Neuronal stem cell (in vitro differentiated cells): ENCODE measurements at regions not wholly inside any gene's neighbourhood (a gene's known extent, or its start where the extent isn't known, plus 50 kb on each side); places are given as distances from the start of the nearest gene placed in this dataset.
A peak's percentile ranks its signal among the peaks of the same experiment; 100 is the strongest.

Experiments
- DNase-seq: peaks from one replicate; pipeline ENCODE4 v3.0.0-alpha.2; 2013; ENCODE audit warnings: low spot score
- H2AFZ ChIP-seq: one replicate; pipeline ENCODE4 v1.6.1; 2013; ENCODE audit warnings: mild to moderate bottlenecking, low read length, inconsistent platforms
- H2AK5ac ChIP-seq: 2 replicates; pipeline ENCODE4 v1.6.1; 2013; ENCODE audit warnings: low read depth, mild to moderate bottlenecking, inconsistent platforms, low read length, moderate library complexity, mixed read lengths
- H2BK120ac ChIP-seq: 2 replicates; pipeline ENCODE4 v1.6.1; 2013; ENCODE audit warnings: low read depth, mild to moderate bottlenecking, inconsistent platforms, low read length, moderate library complexity, mixed read lengths
- H2BK12ac ChIP-seq: one replicate; pipeline ENCODE4 v1.6.1; 2013; ENCODE audit warnings: low read length, inconsistent platforms
- H2BK15ac ChIP-seq: 2 replicates; pipeline ENCODE4 v1.6.1; 2013; ENCODE audit warnings: mild to moderate bottlenecking, low read length, inconsistent platforms, mixed read lengths
- H2BK5ac ChIP-seq: one replicate; pipeline ENCODE4 v1.6.1; 2013; ENCODE audit warnings: inconsistent platforms, mild to moderate bottlenecking, low read length, moderate library complexity
- H3K14ac ChIP-seq: one replicate; pipeline ENCODE4 v1.6.1; 2013; ENCODE audit warnings: low read length, inconsistent platforms
- H3K18ac ChIP-seq: 2 replicates; pipeline ENCODE4 v1.6.1; 2013; ENCODE audit warnings: low read length, inconsistent platforms
- H3K23ac ChIP-seq: 2 replicates; pipeline ENCODE4 v1.6.1; 2013; ENCODE audit warnings: low read depth, mild to moderate bottlenecking, mixed read lengths, low read length, inconsistent platforms; ENCODE audit not compliant: poor library complexity
- H3K27ac ChIP-seq: replicated peaks from 3 replicates; pipeline ENCODE4 v1.5.1; 2013; ENCODE audit warnings: low read length, inconsistent platforms
- H3K27me3 ChIP-seq, 3 experiments: 2 replicates each; pipeline ENCODE4 v1.6.1; 2013; ENCODE audit warnings: low read length in 3 of 3, mild to moderate bottlenecking in 2 of 3, inconsistent platforms in 1 of 3, low read depth in 1 of 3, mixed read lengths in 1 of 3, moderate library complexity in 1 of 3; ENCODE audit not compliant: control insufficient read depth in 3 of 3, insufficient read depth in 3 of 3
- H3K36me3 ChIP-seq, 2 donors: replicated peaks in 1 of 2; 2 replicates each; pipeline ENCODE4 v1.6.1; 2013; ENCODE audit warnings: low read length in 2 of 2; ENCODE audit not compliant: control insufficient read depth in 2 of 2, insufficient read depth in 2 of 2
- H3K4ac ChIP-seq: 2 replicates; pipeline ENCODE4 v1.6.1; 2013; ENCODE audit warnings: inconsistent platforms, mild to moderate bottlenecking, low read length, moderate library complexity
- H3K4me1 ChIP-seq, 2 donors: 1 replicate in 1 of 2; 2 replicates in 1 of 2; pipeline ENCODE4 v1.6.1; 2013; ENCODE audit warnings: low read length in 2 of 2, low read depth in 1 of 2; ENCODE audit not compliant: control insufficient read depth in 2 of 2, insufficient read depth in 1 of 2
- H3K4me2 ChIP-seq: one replicate; pipeline ENCODE4 v1.6.1; 2013; ENCODE audit warnings: mild to moderate bottlenecking, low read length, inconsistent platforms; ENCODE audit not compliant: insufficient read depth, poor library complexity, severe bottlenecking
- H3K4me3 ChIP-seq, 2 donors: 2 replicates each; pipeline ENCODE4 v1.5.1; 2013; ENCODE audit warnings: low read length in 2 of 2, mild to moderate bottlenecking in 2 of 2, inconsistent platforms in 1 of 2, moderate library complexity in 1 of 2
- H3K79me1 ChIP-seq: one replicate; pipeline ENCODE4 v1.6.1; 2013; ENCODE audit warnings: low read depth, mild to moderate bottlenecking, inconsistent platforms, low read length, moderate library complexity
- H3K9ac ChIP-seq: one replicate; pipeline ENCODE4 v1.6.1; 2013; ENCODE audit warnings: mild to moderate bottlenecking, low read depth, low read length, inconsistent platforms; ENCODE audit not compliant: poor library complexity
- H3K9me3 ChIP-seq, 2 donors: replicated peaks in 1 of 2; 2 replicates each; pipeline versions ENCODE3 to v1.6.1; 2013; ENCODE audit warnings: low read length in 2 of 2, mild to moderate bottlenecking in 2 of 2, inconsistent platforms in 1 of 2, low read depth in 1 of 2, mixed read lengths in 1 of 2, moderate library complexity in 1 of 2; ENCODE audit not compliant: control insufficient read depth in 2 of 2, insufficient read depth in 1 of 2
- H4K8ac ChIP-seq: one replicate; pipeline ENCODE4 v1.6.1; 2013; ENCODE audit warnings: low read depth, mild to moderate bottlenecking, inconsistent platforms, low read length, moderate library complexity
- H4K91ac ChIP-seq: one replicate; pipeline ENCODE4 v1.6.1; 2013; ENCODE audit warnings: low read length, low read depth, mild to moderate bottlenecking, inconsistent platforms; ENCODE audit not compliant: poor library complexity
- WGBS, 2 donors: extraction: QIAGEN DNeasy Blood & Tissue Kit; methylation state at CpG; one replicate each; pipeline ENCODE4 v1.1.7; 2013; ENCODE audit warnings: missing lambda C conversion rate in 2 of 2, mixed read lengths in 1 of 2; ENCODE audit not compliant: insufficient read length in 2 of 2, insufficient replicate concordance in 1 of 2; ENCODE audit errors: extremely low coverage in 2 of 2; 5-methylcytosine and 5-hydroxymethylcytosine counted together

DNA sequence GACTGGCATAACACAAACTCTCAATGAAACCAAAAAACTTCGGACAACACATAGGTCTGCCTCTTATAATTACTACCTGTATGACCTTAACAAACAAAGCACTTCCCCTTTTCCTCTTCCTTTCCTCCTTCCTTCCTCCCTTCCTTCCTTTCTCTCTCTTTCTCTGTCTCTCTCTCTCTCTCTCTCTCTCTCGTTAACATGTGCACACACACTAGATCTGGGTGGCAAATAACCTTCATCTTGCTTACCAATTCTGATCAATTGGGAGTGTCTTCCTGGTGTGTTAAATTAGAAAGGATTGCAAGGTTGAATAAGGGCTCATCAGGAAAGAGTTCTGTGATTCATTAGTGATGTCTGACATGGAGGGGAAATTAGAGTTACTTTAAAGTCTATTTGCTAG, 307.8 kb upstream of the PRKD1 start:
- Histone ChIP-seq H2BK5ac (no peak overlapping the region), H3K9me3 (no peaks in the 10 kb centered on the region), H3K36me3 (no peaks in the 10 kb centered on the region), H2BK120ac (no peak overlapping the region), H3K79me1 (no peaks in the 10 kb centered on the region), H3K4ac (no peak overlapping the region), H4K8ac (no peak overlapping the region), H3K4me1 (peaks cover 0 to 4% of the 10 kb centered on the region in 2 donors), H3K9ac (no peak overlapping the region), H3K27ac (no peak overlapping the region), H3K4me2 (no peak overlapping the region), H3K23ac (no peak overlapping the region), H2BK12ac (no peak overlapping the region), H2BK15ac (no peak overlapping the region), H3K14ac (no peak overlapping the region), H2AFZ (no peak overlapping the region), H4K91ac (no peak overlapping the region), H3K4me3 (no peak overlapping the region), H3K27me3 (no peaks in the 10 kb centered on the region), H2AK5ac (no peak overlapping the region), H3K18ac (no peak overlapping the region)
- DNase-seq: no peak
- no CpG with 5 or more reads among the region's 2 CpGs for WGBS, 2 donors

GRCh38 chr14:30238936-30239335, 311.3 kb upstream of the PRKD1 start:
- Histone ChIP-seq H3K23ac (no peak overlapping the region), H3K79me1 (no peaks in the 10 kb centered on the region), H3K18ac (peak overlapping the region; percentile 37), H2BK15ac (no peak overlapping the region), H2BK5ac (no peak overlapping the region), H3K4me3 (no peak overlapping the region), H2BK120ac (no peak overlapping the region), H4K8ac (no peak overlapping the region), H3K4me1 (peaks cover 4 to 7% of the 10 kb centered on the region in 2 donors), H3K27me3 (no peaks in the 10 kb centered on the region), H3K36me3 (no peaks in the 10 kb centered on the region), H3K9ac (no peak overlapping the region), H3K4ac (no peak overlapping the region), H2AK5ac (no peak overlapping the region), H4K91ac (no peak overlapping the region), H2BK12ac (no peak overlapping the region), H3K27ac (no peak overlapping the region), H3K4me2 (no peak overlapping the region), H2AFZ (no peak overlapping the region), H3K14ac (no peak overlapping the region), H3K9me3 (no peaks in the 10 kb centered on the region)
- no peak for DNase-seq
- no CpG with 5 or more reads among the region's 4 CpGs for WGBS, 2 donors

DNA sequence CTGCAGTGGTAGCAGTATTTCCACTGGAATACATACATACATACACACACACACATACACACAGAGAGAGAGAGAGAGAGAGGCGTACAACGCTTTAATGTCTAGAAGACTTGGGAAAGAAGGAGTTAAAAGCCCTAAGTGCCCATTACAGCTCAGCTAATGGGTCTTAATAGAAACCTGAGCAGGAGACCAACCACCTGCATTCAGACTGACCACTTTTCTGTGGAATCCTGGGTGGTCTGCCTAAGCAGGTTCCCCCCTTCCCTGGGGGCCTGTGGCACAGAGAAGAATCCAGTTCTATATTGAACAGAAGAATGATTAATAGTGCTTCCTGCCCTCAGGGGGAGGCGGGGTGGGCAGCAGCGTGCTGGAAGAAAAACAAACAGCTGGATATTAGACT, 312.4 kb upstream of the PRKD1 start:
- no peak overlapping the region for H3K4me3 ChIP-seq
- no peak overlapping the region for H4K91ac ChIP-seq
- peak; percentile 4 for DNase-seq
- H3K4me2 ChIP-seq: no peak overlapping the region
- H2BK12ac ChIP-seq: no peak overlapping the region
- H2BK120ac ChIP-seq: no peak overlapping the region
- H2BK15ac ChIP-seq: no peak overlapping the region
- no peaks in the 10 kb centered on the region for H3K79me1 ChIP-seq
- no peak overlapping the region for H2AFZ ChIP-seq
- no peak overlapping the region for H2AK5ac ChIP-seq
- H3K4ac ChIP-seq: no peak overlapping the region
- no peak overlapping the region for H3K27ac ChIP-seq
- no peak overlapping the region for H4K8ac ChIP-seq
- H3K9ac ChIP-seq: no peak overlapping the region
- no peak overlapping the region for H3K18ac ChIP-seq
- no peak overlapping the region for H3K14ac ChIP-seq
- no CpG with 5 or more reads among the region's 4 CpGs for WGBS, 2 donors
- peaks cover 4 to 7% of the 10 kb centered on the region in 2 donors for H3K4me1 ChIP-seq
- no peaks in the 10 kb centered on the region for H3K9me3 ChIP-seq
- no peak overlapping the region for H2BK5ac ChIP-seq
- H3K23ac ChIP-seq: no peak overlapping the region
- no peaks in the 10 kb centered on the region for H3K27me3 ChIP-seq
- H3K36me3 ChIP-seq: no peaks in the 10 kb centered on the region

DNA sequence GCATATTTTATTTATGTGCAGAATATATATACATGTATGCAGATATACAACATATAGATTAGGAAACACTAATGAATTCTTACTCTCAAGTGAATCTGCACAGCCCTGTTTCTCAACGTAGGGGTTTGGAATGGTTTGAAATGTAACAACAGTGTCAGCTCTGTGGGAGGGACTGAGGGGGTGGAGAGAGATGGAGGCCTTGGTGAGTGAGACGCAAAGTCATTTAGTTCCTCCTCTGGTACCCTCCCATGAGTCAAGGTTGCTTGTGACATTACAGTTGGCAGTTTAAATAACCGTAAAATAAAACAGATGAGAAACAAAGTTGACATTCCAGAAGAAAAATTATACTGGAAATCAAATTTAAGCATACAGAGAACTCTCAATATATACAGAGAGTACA, 313.0 kb upstream of the PRKD1 start:
- no peak overlapping the region for H4K8ac ChIP-seq
- H3K23ac ChIP-seq: no peak overlapping the region
- no peaks in the 10 kb centered on the region for H3K9me3 ChIP-seq
- H3K18ac ChIP-seq: no peak overlapping the region
- H3K36me3 ChIP-seq: no peaks in the 10 kb centered on the region
- no peaks in the 10 kb centered on the region for H3K27me3 ChIP-seq
- WGBS, 2 donors: no CpG with 5 or more reads among the region's 3 CpGs
- no peak overlapping the region for H4K91ac ChIP-seq
- no peak overlapping the region for H2BK15ac ChIP-seq
- H2BK120ac ChIP-seq: no peak overlapping the region
- H2BK12ac ChIP-seq: no peak overlapping the region
- H3K4me1 ChIP-seq: peaks cover 4 to 7% of the 10 kb centered on the region in 2 donors
- H3K14ac ChIP-seq: no peak overlapping the region
- H3K4me3 ChIP-seq: no peak overlapping the region
- no peak overlapping the region for H2AFZ ChIP-seq
- no peak for DNase-seq
- H3K4me2 ChIP-seq: no peak overlapping the region
- no peak overlapping the region for H2BK5ac ChIP-seq
- no peak overlapping the region for H3K27ac ChIP-seq
- no peaks in the 10 kb centered on the region for H3K79me1 ChIP-seq
- H3K4ac ChIP-seq: no peak overlapping the region
- H2AK5ac ChIP-seq: no peak overlapping the region
- H3K9ac ChIP-seq: no peak overlapping the region
